ENCODE measurements at regions not wholly inside any gene's neighbourhood (a gene's known extent, or its start where the extent isn't known, plus 50 kb on each side); places are given as distances from the start of the nearest gene placed in this dataset.

GRCh38 chr10:34905200-34905927, 90.3 kb upstream of the PARD3 start:
- TF ChIP-seq, protein P1, sequence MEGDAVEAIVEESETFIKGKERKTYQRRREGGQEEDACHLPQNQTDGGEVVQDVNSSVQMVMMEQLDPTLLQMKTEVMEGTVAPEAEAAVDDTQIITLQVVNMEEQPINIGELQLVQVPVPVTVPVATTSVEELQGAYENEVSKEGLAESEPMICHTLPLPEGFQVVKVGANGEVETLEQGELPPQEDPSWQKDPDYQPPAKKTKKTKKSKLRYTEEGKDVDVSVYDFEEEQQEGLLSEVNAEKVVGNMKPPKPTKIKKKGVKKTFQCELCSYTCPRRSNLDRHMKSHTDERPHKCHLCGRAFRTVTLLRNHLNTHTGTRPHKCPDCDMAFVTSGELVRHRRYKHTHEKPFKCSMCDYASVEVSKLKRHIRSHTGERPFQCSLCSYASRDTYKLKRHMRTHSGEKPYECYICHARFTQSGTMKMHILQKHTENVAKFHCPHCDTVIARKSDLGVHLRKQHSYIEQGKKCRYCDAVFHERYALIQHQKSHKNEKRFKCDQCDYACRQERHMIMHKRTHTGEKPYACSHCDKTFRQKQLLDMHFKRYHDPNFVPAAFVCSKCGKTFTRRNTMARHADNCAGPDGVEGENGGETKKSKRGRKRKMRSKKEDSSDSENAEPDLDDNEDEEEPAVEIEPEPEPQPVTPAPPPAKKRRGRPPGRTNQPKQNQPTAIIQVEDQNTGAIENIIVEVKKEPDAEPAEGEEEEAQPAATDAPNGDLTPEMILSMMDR (IDR thresholded peaks at IDR 0.05; ENCODE audit: insufficient read depth, low read length) = no peak
- TF ChIP-seq GABPA (IDR thresholded peaks at IDR 0.05; ENCODE audit: low read depth) = no peak
- TF ChIP-seq REST (IDR thresholded peaks at IDR 0.05; ENCODE audit: insufficient replicate concordance, low read depth) = no peak
- no peak for TF ChIP-seq POLR2AphosphoS5 (IDR thresholded peaks at IDR 0.05; ENCODE audit: low read depth)

Data from HL-60 (cell line).